ENCODE measurements at regions not wholly inside any gene's neighbourhood (a gene's known extent, or its start where the extent isn't known, plus 50 kb on each side); places are given as distances from the start of the nearest gene placed in this dataset.

- no peak for DNase-seq (ENCODE audit: low read depth)
These were observed 150.3 kb upstream of the RPL38 start for GRCh38 chr17:74052993-74053711.

GRCh38 chr17:74053712-74054078 is 149.8 kb upstream of the RPL38 start:
- no peak for DNase-seq (ENCODE audit: low read depth)

- DNase-seq (ENCODE audit: low read depth), result no peak
These were observed 149.2 kb upstream of the RPL38 start for GRCh38 chr17:74054249-74054648.

GRCh38 chr17:74055508-74056160 is 147.8 kb upstream of the RPL38 start:
- no peak for DNase-seq (ENCODE audit: low read depth)

GRCh38 chr17:74059479-74060240 is 143.8 kb upstream of the RPL38 start:
- no peak for DNase-seq (ENCODE audit: low read depth)

GRCh38 chr17:74061758-74062157 is 141.7 kb upstream of the RPL38 start:
- no peak for DNase-seq (ENCODE audit: low read depth)

GRCh38 chr17:74062234-74062633 is 141.2 kb upstream of the RPL38 start:
- DNase-seq (ENCODE audit: low read depth), result no peak

- no peak for DNase-seq (ENCODE audit: low read depth)
These were observed 140.0 kb upstream of the RPL38 start for GRCh38 chr17:74063439-74063838.

- no peak for DNase-seq (ENCODE audit: low read depth)
These were observed 133.1 kb upstream of the RPL38 start for GRCh38 chr17:74070374-74070773.

- no peak for DNase-seq (ENCODE audit: low read depth)
These were observed 132.3 kb upstream of the RPL38 start for GRCh38 chr17:74070998-74071679.

GRCh38 chr17:74072340-74072739 is 131.1 kb upstream of the RPL38 start:
- no peak for DNase-seq (ENCODE audit: low read depth)

GRCh38 chr17:74076446-74076845 is 127.0 kb upstream of the RPL38 start:
- DNase-seq (ENCODE audit: low read depth), result no peak

GRCh38 chr17:74077231-74077630 is 126.2 kb upstream of the RPL38 start:
- DNase-seq (ENCODE audit: low read depth), result no peak

GRCh38 chr17:74078363-74078941 is 125.0 kb upstream of the RPL38 start:
- DNase-seq (ENCODE audit: low read depth), result no peak

GRCh38 chr17:74079537-74080300 is 123.8 kb upstream of the RPL38 start:
- DNase-seq (ENCODE audit: low read depth), result no peak

- DNase-seq (ENCODE audit: low read depth), result no peak
These were observed 122.6 kb upstream of the RPL38 start for GRCh38 chr17:74080656-74081582.

- no peak for DNase-seq (ENCODE audit: low read depth)
These were observed 120.6 kb upstream of the RPL38 start for GRCh38 chr17:74082886-74083285.

- no peak for DNase-seq (ENCODE audit: low read depth)
These were observed 120.2 kb upstream of the RPL38 start for GRCh38 chr17:74083321-74083720.

GRCh38 chr17:74085434-74085833 is 118.0 kb upstream of the RPL38 start:
- no peak for DNase-seq (ENCODE audit: low read depth)

GRCh38 chr17:74087002-74087585 is 116.4 kb upstream of the RPL38 start:
- no peak for DNase-seq (ENCODE audit: low read depth)

Data from activated T-cell treated with anti-CD3 and anti-CD28 coated beads for 24 hours (primary cell).